PC-3 (cell line): ENCODE measurements at regions not wholly inside any gene's neighbourhood (a gene's known extent, or its start where the extent isn't known, plus 50 kb on each side); places are given as distances from the start of the nearest gene placed in this dataset.

Experiments used
- ATAC-seq: fragments of 200-7000 bp; cut with Tn5 transposase; 2 replicates; pipeline ENCODE4 v1.9.1; 2020; ENCODE audit warnings: mild to moderate bottlenecking, moderate library complexity
- BruUV-seq: library from RNA; stranded (reverse); fragments of 400-500 nt; replicated peaks from 2 replicates; lab custom pipeline; 2021; lab: Mats Ljungman, UMichigan
- CTCF ChIA-PET: fragments of 300-600 bp; sonication (Branson Sonifier 250); formaldehyde crosslinking; loops from one replicate; lab custom pipeline; 2022; ENCODE audit warnings: antibody characterized with exemption; lab: Charles Lee
- POLR2A ChIA-PET: fragments of 300-600 bp; sonication (Branson Sonifier 250); formaldehyde crosslinking; loops from one replicate; lab custom pipeline; 2022; ENCODE audit warnings: antibody characterized with exemption; ENCODE audit not compliant: unreplicated experiment; lab: Charles Lee
- DNase-seq: peaks from one replicate; pipeline ENCODE4 v3.0.0-alpha.2; 2015
- H2AFZ ChIP-seq: fragments of 300-600 bp; sonication (generic); 2 replicates; pipeline ENCODE4 v1.6.0; 2016; ENCODE audit warnings: antibody characterized with exemption, low read length
- H3F3A ChIP-seq: fragments of 300-600 bp; sonication (generic); one replicate; pipeline ENCODE4 v1.6.0; 2017; ENCODE audit warnings: antibody characterized with exemption, low read length, control low read depth, mild to moderate bottlenecking; ENCODE audit not compliant: unreplicated experiment
- H3K27ac ChIP-seq: fragments of 300-600 bp; sonication (generic); 2 replicates; pipeline ENCODE4 v1.5.1; 2016; ENCODE audit warnings: mild to moderate bottlenecking, low read length
- H3K27me3 ChIP-seq: fragments of 300-600 bp; sonication (generic); 2 replicates; pipeline ENCODE4 v1.6.1; 2016; ENCODE audit warnings: low read length, mixed read lengths
- H3K36me3 ChIP-seq: fragments of 300-600 bp; sonication (generic); 2 replicates; pipeline ENCODE4 v1.6.1; 2016; ENCODE audit warnings: low read depth, mixed run types, low read length, mixed read lengths
- H3K4me1 ChIP-seq: fragments of 300-600 bp; sonication (generic); 2 replicates; pipeline ENCODE4 v1.5.1; 2016; ENCODE audit warnings: low read length; ENCODE audit not compliant: insufficient read depth
- H3K4me2 ChIP-seq: fragments of 300-600 bp; sonication (generic); 2 replicates; pipeline ENCODE4 v1.6.0; 2016; ENCODE audit warnings: low read length
- H3K4me3 ChIP-seq: fragments of 300-600 bp; sonication (generic); 2 replicates; pipeline ENCODE4 v1.5.1; 2016; ENCODE audit warnings: mild to moderate bottlenecking, low read length, mixed read lengths
- H3K79me2 ChIP-seq: fragments of 300-600 bp; sonication (generic); 2 replicates; pipeline ENCODE4 v1.6.1; 2017; ENCODE audit warnings: low read length, mixed read lengths
- H3K9ac ChIP-seq: fragments of 300-600 bp; sonication (generic); 2 replicates; pipeline ENCODE4 v1.6.0; 2016; ENCODE audit warnings: mild to moderate bottlenecking, low read length
- H3K9me2 ChIP-seq: fragments of 300-600 bp; sonication (generic); replicated peaks from 2 replicates; pipeline ENCODE4 v1.6.1; 2016; ENCODE audit warnings: mixed run types, low read length, mixed read lengths
- H3K9me3 ChIP-seq: fragments of 300-600 bp; sonication (generic); 2 replicates; pipeline ENCODE4 v1.6.1; 2016; ENCODE audit warnings: low read length, mixed read lengths
- H4K20me1 ChIP-seq: fragments of 300-600 bp; sonication (generic); 2 replicates; pipeline ENCODE4 v1.6.1; 2016; ENCODE audit warnings: low read length, mixed read lengths
- EZH2 ChIP-seq: fragments of 300-600 bp; sonication (generic); IDR thresholded peaks from one replicate; pipeline ENCODE4 v1.6.1; 2017; ENCODE audit warnings: antibody characterized with exemption, mild to moderate bottlenecking, low read length; ENCODE audit not compliant: unreplicated experiment
- EZH2phosphoT487 ChIP-seq: fragments of 300-600 bp; sonication (generic); IDR thresholded peaks from 2 replicates; pipeline ENCODE4 v1.6.1; 2018; ENCODE audit warnings: mild to moderate bottlenecking, antibody characterized with exemption, low read length, borderline replicate concordance
- intact Hi-C: fragments of 100-400 bp; cut with micrococcal nuclease; formaldehyde crosslinking; loops from 2 replicates; pipeline ENCODE4 v1.9.0; 2023
- TF ChIP-seq, protein P1 (sequence below): fragments of 300-600 bp; sonication (generic); conservative IDR thresholded peaks from 2 replicates; pipeline ENCODE4 v1.5.1; 2017; ENCODE audit warnings: antibody characterized with exemption, low read depth, mild to moderate bottlenecking, low read length

DNA sequence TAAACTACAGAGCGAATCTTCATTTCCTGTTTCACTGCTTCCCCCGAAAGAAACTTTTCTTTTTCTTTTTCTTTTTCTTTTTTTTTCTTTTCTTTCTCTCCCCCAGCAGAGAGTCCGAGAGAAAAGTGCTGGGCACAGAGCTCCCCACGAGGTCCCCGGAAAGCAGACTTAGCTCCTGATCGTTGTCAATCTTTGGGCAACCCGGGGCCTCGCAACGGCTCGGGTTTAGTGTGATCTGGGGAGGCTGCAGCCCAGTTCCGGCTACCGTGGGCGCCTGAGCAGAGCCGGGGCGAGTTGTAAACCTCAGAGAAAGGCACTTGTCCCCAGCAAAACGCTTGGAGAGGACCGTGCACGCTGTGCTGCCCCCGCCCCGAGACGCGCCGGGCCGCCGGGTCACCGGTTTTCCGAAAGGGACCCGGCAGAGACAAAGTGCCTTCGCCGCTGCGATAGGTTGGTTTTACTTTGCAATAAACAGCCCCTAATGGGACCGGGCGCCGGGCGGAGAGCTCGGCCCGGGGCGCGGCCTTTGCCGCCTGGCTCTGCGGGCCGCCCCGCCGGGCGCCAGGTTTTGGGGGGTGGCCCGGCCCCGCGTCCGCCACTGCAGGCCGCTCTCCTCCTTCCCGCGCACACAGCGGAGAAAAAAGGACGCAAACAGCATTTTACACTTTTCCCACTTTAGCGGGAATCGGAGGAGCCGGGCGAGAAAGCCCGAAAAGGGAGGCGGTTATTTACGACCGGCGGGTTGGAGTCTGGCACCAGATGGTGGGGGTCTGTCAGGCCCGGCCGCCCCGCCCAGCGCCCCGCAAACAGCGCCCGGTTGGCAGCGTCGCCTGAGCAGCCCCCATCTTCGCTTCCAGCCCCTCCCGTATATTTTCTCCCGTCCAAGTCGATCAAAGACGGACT, 136.0 kb downstream of the INSIG2 start:
- Histone ChIP-seq H3K9me2 (no peaks in the 10 kb centered on the region), H3K27me3 (no peaks in the 10 kb centered on the region), H3K36me3 (no peaks in the 10 kb centered on the region), H2AFZ (no peak overlapping the region), H3F3A (no peaks in the 10 kb centered on the region), H3K27ac (no peak overlapping the region), H3K79me2 (no peaks in the 10 kb centered on the region), H3K9ac (no peak overlapping the region), H3K9me3 (no peaks in the 10 kb centered on the region), H3K4me2 (no peak overlapping the region), H4K20me1 (no peaks in the 10 kb centered on the region), H3K4me3 (no peak overlapping the region), H3K4me1 (peaks cover 19% of the 10 kb centered on the region)
- ChIA-PET POLR2A (interaction anchor here (0.6 kb wide), 1 partner anchor 15 kb away, joined by 3 read pairs; no protein-coding TSS in a partner anchor), CTCF (no interaction called here)
- TF ChIP-seq, protein P1, sequence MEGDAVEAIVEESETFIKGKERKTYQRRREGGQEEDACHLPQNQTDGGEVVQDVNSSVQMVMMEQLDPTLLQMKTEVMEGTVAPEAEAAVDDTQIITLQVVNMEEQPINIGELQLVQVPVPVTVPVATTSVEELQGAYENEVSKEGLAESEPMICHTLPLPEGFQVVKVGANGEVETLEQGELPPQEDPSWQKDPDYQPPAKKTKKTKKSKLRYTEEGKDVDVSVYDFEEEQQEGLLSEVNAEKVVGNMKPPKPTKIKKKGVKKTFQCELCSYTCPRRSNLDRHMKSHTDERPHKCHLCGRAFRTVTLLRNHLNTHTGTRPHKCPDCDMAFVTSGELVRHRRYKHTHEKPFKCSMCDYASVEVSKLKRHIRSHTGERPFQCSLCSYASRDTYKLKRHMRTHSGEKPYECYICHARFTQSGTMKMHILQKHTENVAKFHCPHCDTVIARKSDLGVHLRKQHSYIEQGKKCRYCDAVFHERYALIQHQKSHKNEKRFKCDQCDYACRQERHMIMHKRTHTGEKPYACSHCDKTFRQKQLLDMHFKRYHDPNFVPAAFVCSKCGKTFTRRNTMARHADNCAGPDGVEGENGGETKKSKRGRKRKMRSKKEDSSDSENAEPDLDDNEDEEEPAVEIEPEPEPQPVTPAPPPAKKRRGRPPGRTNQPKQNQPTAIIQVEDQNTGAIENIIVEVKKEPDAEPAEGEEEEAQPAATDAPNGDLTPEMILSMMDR = no peak
- TF ChIP-seq EZH2 = no peak
- no peak for TF ChIP-seq EZH2phosphoT487
- intact Hi-C loops = loop anchor here (5.0 to 10.0 kb wide), 3 partner anchors 148 to 268 kb away; no protein-coding TSS in a partner anchor
- DNase-seq (no peak), ATAC-seq (no peak)
- BruUV-seq = no TSS peak

- ChIA-PET POLR2A (interaction anchor here (0.6 kb wide), 1 partner anchor 16 kb away, joined by 3 read pairs; no protein-coding TSS in a partner anchor), CTCF (interaction anchor here (0.7 kb wide), 1 partner anchor 177 kb away, joined by 5 read pairs; no protein-coding TSS in a partner anchor)
- Histone ChIP-seq H3K9ac (no peak overlapping the region), H3K4me1 (peaks cover 17% of the 10 kb centered on the region), H3K79me2 (no peaks in the 10 kb centered on the region), H3K4me3 (no peak overlapping the region), H3K9me2 (no peaks in the 10 kb centered on the region), H2AFZ (no peak overlapping the region), H3K27ac (no peak overlapping the region), H4K20me1 (no peaks in the 10 kb centered on the region), H3K36me3 (no peaks in the 10 kb centered on the region), H3F3A (no peaks in the 10 kb centered on the region), H3K4me2 (no peak overlapping the region), H3K27me3 (no peaks in the 10 kb centered on the region), H3K9me3 (no peaks in the 10 kb centered on the region)
- intact Hi-C loops = loop anchor here (5.0 to 10.0 kb wide), 3 partner anchors 149 to 269 kb away; no protein-coding TSS in a partner anchor
- TF ChIP-seq EZH2 = no peak
- TF ChIP-seq EZH2phosphoT487 = no peak
- TF ChIP-seq, protein P1 = no peak
- no TSS peak for BruUV-seq
- ATAC-seq (no peak), DNase-seq (no peak)
These were observed 135.3 kb downstream of the INSIG2 start for GRCh38 chr2:118223511-118223991.
